Activated CD8-positive, alpha-beta memory T cell treated with anti-CD3 and anti-CD28 coated beads, Interleukin-2, amount 50 U/mL, for 1 hour (primary cell): ENCODE measurements at regions not wholly inside any gene's neighbourhood (a gene's known extent, or its start where the extent isn't known, plus 50 kb on each side); places are given as distances from the start of the nearest gene placed in this dataset.

ENCODE experiments used
- DNase-seq: peaks from one replicate; pipeline ENCODE4 v3.0.0-alpha.2; 2020; ENCODE audit errors: extremely low read depth

DNA sequence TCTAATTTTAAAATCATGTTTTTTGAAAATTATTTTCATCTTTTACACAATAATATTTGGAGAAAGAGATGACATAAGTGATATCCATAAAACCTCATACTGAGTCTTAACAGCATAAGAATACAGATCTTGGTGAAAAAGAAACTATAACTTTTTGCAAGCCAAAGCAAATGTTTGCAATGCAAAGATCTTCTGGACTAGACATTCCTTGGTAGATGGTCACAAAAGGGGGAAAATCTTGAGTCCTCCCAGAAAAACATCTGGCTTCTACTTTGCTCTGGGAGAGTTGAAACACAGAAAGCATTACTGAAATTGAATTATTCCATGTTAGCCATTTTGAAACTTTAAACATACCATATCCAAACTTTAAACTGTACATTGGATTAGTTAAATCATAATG is 308.2 kb downstream of the ANXA1 start:
- DNase-seq: no peak

GRCh38 chr9:73468716-73469115 is 317.1 kb downstream of the ANXA1 start:
- no peak for DNase-seq

DNA sequence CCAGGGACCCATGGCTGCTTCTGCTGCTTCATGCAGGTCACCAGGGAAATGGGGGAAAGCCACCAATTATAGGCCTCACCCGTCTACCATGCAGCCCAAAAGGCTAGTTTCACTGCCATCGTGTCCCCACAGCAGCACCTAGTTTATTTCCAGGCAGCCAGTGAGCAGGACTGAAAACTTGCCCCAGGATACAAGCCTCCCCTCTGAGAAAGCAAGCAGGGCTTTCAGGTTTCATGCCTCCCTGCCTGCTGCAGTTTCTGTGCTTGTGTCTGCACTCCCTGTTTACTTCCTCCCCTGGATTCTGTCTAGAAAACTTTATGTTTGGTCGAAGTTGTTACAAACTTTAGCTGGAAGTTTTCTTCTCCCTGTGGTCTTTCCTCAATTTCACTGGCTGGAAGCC is 319.1 kb downstream of the ANXA1 start:
- no peak for DNase-seq

DNA sequence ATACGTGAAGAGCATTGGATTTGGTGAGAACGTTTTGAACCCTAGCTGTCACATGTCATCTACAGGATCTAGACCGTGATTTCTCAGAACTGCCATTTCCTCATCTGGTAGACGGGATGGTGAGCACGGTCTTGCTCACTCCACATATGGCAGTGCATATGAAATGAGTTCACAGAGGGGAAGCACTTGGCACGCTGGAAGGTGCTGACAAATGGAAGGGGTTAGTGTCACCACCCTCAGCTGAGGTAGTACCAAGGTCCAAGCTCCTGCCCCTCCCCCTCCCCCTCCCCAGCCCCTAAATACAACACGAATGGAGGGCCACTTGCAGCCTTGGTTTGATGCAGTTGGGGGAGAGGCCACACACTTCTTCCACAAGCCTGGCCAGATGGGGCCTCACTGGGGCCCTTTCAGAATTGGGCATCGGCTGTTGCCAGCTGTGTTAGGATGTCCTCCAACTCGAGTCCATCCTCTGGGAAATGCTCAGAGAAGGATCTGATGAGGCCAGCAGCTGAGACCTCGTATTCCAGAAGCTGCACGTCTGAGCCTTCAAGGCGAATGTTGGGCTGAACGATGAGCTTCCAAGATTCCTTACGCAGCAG is 322.4 kb downstream of the ANXA1 start:
- no peak for DNase-seq

- no peak for DNase-seq
Observed at GRCh38 chr9:73474625-73475024, 323.0 kb downstream of the ANXA1 start.

DNA sequence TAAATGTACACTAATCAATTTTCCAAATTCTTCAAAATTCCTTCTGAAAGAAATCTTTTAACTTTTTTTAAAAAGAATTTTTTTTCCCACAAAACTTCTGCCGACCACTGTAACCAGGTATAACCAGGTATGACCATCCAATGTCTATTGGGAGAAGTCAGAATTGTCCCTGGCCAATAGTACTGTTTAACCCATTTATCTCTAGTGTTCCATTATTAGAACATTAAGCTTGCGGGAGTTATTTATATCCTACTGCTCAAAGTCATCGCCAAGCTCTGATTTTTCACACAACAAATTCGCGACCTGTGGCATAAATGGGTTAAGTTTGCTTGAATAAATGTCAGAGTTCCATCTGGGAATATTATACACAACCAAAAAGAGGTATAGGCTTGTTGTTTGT is 343.2 kb downstream of the ANXA1 start:
- no peak for DNase-seq

- no peak for DNase-seq
Observed at GRCh38 chr9:73497796-73498195, 346.1 kb downstream of the ANXA1 start.

DNA sequence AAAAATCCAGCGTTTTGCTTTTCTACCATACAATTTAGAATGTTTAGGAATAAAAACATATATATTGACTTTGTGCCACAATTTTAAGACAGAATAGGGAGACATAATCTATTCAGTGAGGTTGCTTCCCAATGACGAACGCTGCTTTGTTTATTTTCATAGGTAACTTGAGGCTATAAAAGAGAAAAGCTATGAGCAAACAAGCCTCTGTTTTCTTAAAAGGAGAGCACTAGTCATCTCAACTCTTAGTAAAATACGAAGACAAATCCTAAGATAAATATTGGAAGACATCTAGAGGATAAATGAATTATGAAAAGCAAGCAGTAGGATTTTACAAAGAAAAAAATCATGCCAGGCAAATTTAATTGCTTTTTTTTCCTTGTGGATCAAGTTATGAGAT is 363.6 kb downstream of the ANXA1 start:
- DNase-seq: no peak

DNA sequence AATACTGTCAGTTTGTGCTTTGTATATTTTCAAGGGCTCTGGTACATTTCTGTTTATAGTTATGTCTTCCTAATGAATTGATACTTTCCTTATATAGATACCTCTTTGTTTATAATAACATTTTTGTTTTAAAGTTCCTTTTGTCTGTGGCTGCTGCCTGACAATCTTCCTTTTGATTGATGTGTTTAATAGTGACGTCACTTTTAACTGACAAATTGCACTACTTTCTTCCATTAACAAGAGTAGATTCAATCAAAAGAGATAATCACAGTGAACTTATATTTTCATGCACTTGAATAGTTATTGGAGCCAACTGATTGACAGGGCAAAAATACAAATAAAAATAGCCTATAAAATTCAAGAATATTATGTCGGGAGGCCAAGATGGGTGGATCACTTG is 371.7 kb downstream of the ANXA1 start:
- no peak for DNase-seq

- no peak for DNase-seq
Observed at GRCh38 chr9:73525350-73525749, 373.7 kb downstream of the ANXA1 start.

DNA sequence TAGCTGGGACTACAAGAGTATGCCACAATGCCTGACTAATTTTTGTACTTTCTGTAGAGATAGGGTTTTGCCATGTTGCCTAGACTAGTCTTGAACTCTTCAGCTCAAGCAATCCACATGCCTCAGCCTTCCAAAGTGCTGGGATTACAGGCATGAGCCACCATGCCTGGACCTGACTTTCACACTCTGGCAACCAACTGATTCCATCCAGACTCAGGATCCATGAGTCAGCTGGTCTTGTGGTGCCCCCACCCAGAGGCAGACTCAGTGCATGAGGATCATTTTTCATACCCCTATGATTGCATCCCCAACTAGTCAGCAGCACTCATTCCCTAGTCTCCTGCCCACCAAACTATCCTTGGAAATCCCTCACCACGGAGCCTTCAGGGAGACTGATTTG is 375.9 kb downstream of the ANXA1 start:
- no peak for DNase-seq

DNA sequence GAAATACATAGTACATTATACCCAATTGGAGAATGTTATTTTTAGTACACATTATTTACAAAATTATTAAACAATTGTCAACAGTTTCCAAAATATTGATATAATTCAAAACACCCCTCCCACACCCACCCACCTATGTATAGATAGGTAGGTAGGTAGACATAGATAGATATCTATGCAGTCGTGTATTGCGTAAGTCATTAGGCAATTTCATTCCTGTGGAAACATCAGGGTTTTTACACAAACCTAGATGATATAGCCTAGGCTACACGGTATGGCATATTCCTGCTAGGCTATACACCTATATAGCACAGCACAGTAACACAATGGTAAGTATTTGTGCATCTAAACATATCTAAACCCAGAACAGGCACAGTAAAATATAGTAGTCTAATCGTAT is 377.3 kb downstream of the ANXA1 start:
- no peak for DNase-seq

- DNase-seq: no peak
Observed at GRCh38 chr9:73529666-73530065, 378.0 kb downstream of the ANXA1 start.

GRCh38 chr9:73531051-73531532 is 379.4 kb downstream of the ANXA1 start:
- no peak for DNase-seq

- no peak for DNase-seq
Observed at GRCh38 chr9:73531658-73532057, 380.0 kb downstream of the ANXA1 start.

DNA sequence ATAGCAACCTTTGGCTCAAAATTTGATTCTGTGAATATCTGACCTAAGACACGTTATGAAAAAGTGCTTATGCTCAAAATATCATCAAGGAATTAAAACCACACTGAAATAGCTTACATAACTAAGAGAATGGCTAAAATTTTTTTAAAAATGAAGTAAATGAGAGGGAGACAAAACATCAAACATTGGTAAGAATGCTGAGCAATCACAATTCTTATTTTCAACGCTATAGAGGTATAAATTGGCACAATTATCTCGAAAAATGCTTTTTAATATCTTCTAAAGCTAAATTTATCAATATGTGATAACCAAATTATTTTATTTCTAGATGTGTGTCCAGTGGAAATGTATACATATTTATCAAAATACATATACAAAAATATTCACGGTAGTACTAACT is 381.3 kb downstream of the ANXA1 start:
- no peak for DNase-seq

GRCh38 chr9:73536403-73536802 is 384.7 kb downstream of the ANXA1 start:
- DNase-seq: no peak

DNA sequence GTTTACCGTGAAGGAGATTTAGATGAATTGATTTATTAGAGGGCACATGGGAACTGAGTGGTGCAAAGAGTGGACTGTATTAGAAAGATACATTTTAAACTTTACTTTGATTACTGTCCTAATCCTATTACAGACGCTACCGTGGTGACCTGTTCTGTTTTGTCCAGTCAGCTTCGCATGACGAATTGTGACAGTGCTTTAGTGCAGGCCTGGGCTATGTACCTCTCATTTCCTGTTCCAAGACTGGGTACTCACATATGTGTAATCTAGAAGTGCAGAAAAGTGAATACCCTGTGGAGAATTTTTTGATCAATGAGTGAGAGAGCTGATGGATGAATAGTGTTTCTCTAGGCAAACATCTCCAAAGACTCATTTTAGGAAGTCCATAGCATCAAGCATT is 385.9 kb downstream of the ANXA1 start:
- no peak for DNase-seq

GRCh38 chr9:73539881-73540390 is 388.3 kb downstream of the ANXA1 start:
- DNase-seq: no peak

GRCh38 chr9:73541923-73542322 is 390.3 kb downstream of the ANXA1 start:
- DNase-seq: no peak

- no peak for DNase-seq
Observed at GRCh38 chr9:73543727-73544126, 392.1 kb downstream of the ANXA1 start.

DNA sequence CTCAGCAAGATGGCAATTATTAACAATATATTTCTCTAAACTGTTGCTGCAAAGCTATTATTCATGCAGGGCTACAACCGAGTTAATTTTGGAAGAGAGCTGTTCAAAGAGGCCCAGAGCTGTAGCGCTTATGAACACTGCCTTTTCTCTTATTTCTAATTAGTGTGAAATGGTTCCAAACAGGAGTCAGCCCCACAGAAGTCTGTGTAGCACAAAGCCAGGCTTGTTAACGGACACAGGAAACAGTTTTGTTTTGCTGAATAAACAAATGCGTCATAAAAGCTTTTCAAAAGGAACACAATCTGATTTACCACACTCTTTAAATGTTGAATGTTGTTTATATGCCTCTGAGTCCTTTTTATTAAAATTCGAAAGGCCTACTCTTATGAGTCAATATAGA is 396.5 kb downstream of the ANXA1 start:
- DNase-seq: no peak

- DNase-seq: no peak
Observed at GRCh38 chr9:73549991-73550390, 398.3 kb downstream of the ANXA1 start.

GRCh38 chr9:73553295-73553694 is 401.6 kb downstream of the ANXA1 start:
- DNase-seq: no peak
